Neural progenitor cell (in vitro differentiated cells): ENCODE measurements at regions not wholly inside any gene's neighbourhood (a gene's known extent, or its start where the extent isn't known, plus 50 kb on each side); places are given as distances from the start of the nearest gene placed in this dataset.

ENCODE experiments used
- DNase-seq: peaks from one replicate; pipeline ENCODE4 v3.0.0-alpha.2; 2016; ENCODE audit warnings: low spot score
- H2AFZ ChIP-seq: fragments of 200-600 bp; sonication (generic); replicated peaks from 2 replicates; pipeline ENCODE4 v1.6.1; 2016; ENCODE audit warnings: antibody characterized with exemption
- H3F3A ChIP-seq: fragments of 200-600 bp; sonication (generic); 2 replicates; pipeline ENCODE4 v1.6.1; 2016; ENCODE audit warnings: antibody characterized with exemption, low read depth
- H3K27ac ChIP-seq: fragments of 200-600 bp; sonication (generic); 2 replicates; pipeline ENCODE4 v1.5.1; 2016; ENCODE audit warnings: mild to moderate bottlenecking
- H3K27me3 ChIP-seq: fragments of 200-600 bp; sonication (generic); 2 replicates; pipeline ENCODE4 v1.6.1; 2016; ENCODE audit warnings: mild to moderate bottlenecking, moderate library complexity
- H3K36me3 ChIP-seq: fragments of 200-600 bp; sonication (generic); 2 replicates; pipeline ENCODE4 v1.5.1; 2016
- H3K4me1 ChIP-seq: fragments of 200-600 bp; sonication (generic); 2 replicates; pipeline ENCODE4 v1.6.1; 2016; ENCODE audit warnings: mixed run types
- H3K4me2 ChIP-seq: fragments of 200-600 bp; sonication (generic); 2 replicates; pipeline ENCODE4 v1.6.1; 2016
- H3K4me3 ChIP-seq: fragments of 200-600 bp; sonication (generic); 2 replicates; pipeline ENCODE4 v1.5.1; 2016
- H3K79me2 ChIP-seq: fragments of 200-600 bp; sonication (generic); 2 replicates; pipeline ENCODE4 v1.6.1; 2016; ENCODE audit warnings: low read depth
- H3K9ac ChIP-seq: fragments of 200-600 bp; sonication (generic); 2 replicates; pipeline ENCODE4 v1.6.1; 2016
- H3K9me3 ChIP-seq: fragments of 200-600 bp; sonication (generic); 2 replicates; pipeline ENCODE4 v1.5.1; 2016; ENCODE audit warnings: low read depth
- H4K20me1 ChIP-seq: fragments of 200-600 bp; sonication (generic); 2 replicates; pipeline ENCODE4 v1.6.1; 2016; ENCODE audit warnings: low read depth
- H3K27ac Mint-ChIP-seq: 3 replicates; pipeline ENCODE4 v1.8.0; 2021; ENCODE audit warnings: mixed read lengths
- H3K27me3 Mint-ChIP-seq: 2 replicates; pipeline ENCODE4 v1.8.0; 2022; ENCODE audit warnings: low read depth, mild to moderate bottlenecking, inconsistent platforms, moderate library complexity, mixed read lengths; ENCODE audit not compliant: insufficient read depth
- H3K36me3 Mint-ChIP-seq: 3 replicates; pipeline ENCODE4 v1.8.0; 2021; ENCODE audit warnings: mixed read lengths
- H3K4me1 Mint-ChIP-seq: 3 replicates; pipeline ENCODE4 v1.8.0; 2021; ENCODE audit warnings: mixed read lengths
- H3K4me3 Mint-ChIP-seq: 3 replicates; pipeline ENCODE4 v1.8.0; 2021; ENCODE audit warnings: mild to moderate bottlenecking, moderate library complexity, mixed read lengths
- H3K9me3 Mint-ChIP-seq: 3 replicates; pipeline ENCODE4 v1.8.0; 2020; ENCODE audit warnings: mixed read lengths
- EZH2 ChIP-seq: fragments of 200-600 bp; sonication (generic); IDR thresholded peaks from 2 replicates; pipeline ENCODE4 v1.6.1; 2017; ENCODE audit warnings: antibody characterized with exemption, mild to moderate bottlenecking, moderate library complexity
- EZH2phosphoT487 ChIP-seq: fragments of 200-600 bp; sonication (generic); IDR thresholded peaks from 2 replicates; pipeline ENCODE4 v1.6.1; 2017; ENCODE audit warnings: antibody characterized with exemption
- TF ChIP-seq, protein P1 (sequence below): fragments of 200-600 bp; sonication (generic); IDR thresholded peaks from 2 replicates; pipeline ENCODE4 v1.5.1; 2017; ENCODE audit warnings: antibody characterized with exemption, mild to moderate bottlenecking

DNA sequence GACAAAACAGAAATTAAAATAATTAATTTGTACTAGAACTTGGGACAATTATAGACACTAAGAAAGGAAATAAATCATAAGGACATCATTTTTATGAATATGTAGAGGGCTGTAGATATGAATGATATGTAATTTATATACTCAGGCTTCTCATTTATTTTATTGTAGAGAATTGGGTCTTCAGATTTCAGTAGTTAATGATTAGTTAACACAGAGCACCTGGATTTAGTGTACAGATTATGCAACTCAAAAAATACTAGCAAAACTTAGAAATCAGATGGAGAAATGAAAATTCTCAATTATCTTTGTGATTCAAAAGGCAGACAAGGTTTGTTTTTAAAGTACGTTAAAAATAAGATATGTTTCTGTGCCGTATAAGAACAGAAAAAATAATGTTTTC is 1311.7 kb upstream of the SLC39A10 start:
- no peaks in the 10 kb centered on the region for H3K27me3 Mint-ChIP-seq
- peak overlapping the region; percentile 63 for H3K27ac Mint-ChIP-seq
- Histone ChIP-seq H3K4me1 (peaks cover 9% of the 10 kb centered on the region), H3F3A (no peaks in the 10 kb centered on the region), H3K9me3 (no peaks in the 10 kb centered on the region), H2AFZ (no peak overlapping the region), H3K27ac (no peak overlapping the region), H3K36me3 (no peaks in the 10 kb centered on the region), H3K4me2 (no peak overlapping the region), H3K4me3 (no peak overlapping the region), H3K27me3 (no peaks in the 10 kb centered on the region), H4K20me1 (no peaks in the 10 kb centered on the region), H3K9ac (no peak overlapping the region), H3K79me2 (no peaks in the 10 kb centered on the region)
- no peak overlapping the region for H3K4me3 Mint-ChIP-seq
- no peaks in the 10 kb centered on the region for H3K36me3 Mint-ChIP-seq
- DNase-seq = no peak
- H3K4me1 Mint-ChIP-seq = peaks cover 25% of the 10 kb centered on the region
- H3K9me3 Mint-ChIP-seq = no peaks in the 10 kb centered on the region
- no peak for TF ChIP-seq EZH2phosphoT487
- TF ChIP-seq, protein P1, sequence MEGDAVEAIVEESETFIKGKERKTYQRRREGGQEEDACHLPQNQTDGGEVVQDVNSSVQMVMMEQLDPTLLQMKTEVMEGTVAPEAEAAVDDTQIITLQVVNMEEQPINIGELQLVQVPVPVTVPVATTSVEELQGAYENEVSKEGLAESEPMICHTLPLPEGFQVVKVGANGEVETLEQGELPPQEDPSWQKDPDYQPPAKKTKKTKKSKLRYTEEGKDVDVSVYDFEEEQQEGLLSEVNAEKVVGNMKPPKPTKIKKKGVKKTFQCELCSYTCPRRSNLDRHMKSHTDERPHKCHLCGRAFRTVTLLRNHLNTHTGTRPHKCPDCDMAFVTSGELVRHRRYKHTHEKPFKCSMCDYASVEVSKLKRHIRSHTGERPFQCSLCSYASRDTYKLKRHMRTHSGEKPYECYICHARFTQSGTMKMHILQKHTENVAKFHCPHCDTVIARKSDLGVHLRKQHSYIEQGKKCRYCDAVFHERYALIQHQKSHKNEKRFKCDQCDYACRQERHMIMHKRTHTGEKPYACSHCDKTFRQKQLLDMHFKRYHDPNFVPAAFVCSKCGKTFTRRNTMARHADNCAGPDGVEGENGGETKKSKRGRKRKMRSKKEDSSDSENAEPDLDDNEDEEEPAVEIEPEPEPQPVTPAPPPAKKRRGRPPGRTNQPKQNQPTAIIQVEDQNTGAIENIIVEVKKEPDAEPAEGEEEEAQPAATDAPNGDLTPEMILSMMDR = no peak
- TF ChIP-seq EZH2 = no peak

DNA sequence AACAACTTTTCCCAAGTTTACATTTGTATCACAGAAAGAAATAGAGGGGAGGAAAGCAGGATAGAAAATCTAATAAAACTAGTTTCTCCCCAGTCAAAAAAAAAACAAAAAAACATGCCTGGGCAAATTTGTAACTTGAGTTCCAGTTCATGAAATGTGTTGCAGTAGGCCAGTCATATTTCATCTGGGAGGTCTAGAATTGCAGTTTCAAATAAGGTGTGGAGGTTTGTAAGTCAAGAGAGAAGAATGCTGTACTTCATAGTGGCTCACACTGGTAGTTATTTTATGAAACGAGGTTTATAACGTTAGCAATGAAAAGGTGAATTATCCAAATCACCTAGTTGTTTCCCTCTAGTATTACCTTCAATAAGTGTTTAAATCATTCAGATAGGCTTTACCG is 1313.9 kb upstream of the SLC39A10 start:
- Histone ChIP-seq H3K27ac (no peak overlapping the region), H3K4me1 (peaks cover 9% of the 10 kb centered on the region), H3K9me3 (no peaks in the 10 kb centered on the region), H3K4me3 (no peak overlapping the region), H3K4me2 (no peak overlapping the region), H3K36me3 (no peaks in the 10 kb centered on the region), H3K27me3 (no peaks in the 10 kb centered on the region), H3F3A (no peaks in the 10 kb centered on the region), H3K79me2 (no peaks in the 10 kb centered on the region), H3K9ac (no peak overlapping the region), H2AFZ (no peak overlapping the region), H4K20me1 (no peaks in the 10 kb centered on the region)
- Mint-ChIP-seq H3K27ac (no peak overlapping the region), H3K36me3 (no peaks in the 10 kb centered on the region), H3K9me3 (no peaks in the 10 kb centered on the region), H3K27me3 (no peaks in the 10 kb centered on the region), H3K4me3 (no peak overlapping the region), H3K4me1 (peaks cover 25% of the 10 kb centered on the region)
- TF ChIP-seq EZH2phosphoT487 (no peak), EZH2 (no peak)
- TF ChIP-seq, protein P1 = no peak
- DNase-seq = no peak

DNA sequence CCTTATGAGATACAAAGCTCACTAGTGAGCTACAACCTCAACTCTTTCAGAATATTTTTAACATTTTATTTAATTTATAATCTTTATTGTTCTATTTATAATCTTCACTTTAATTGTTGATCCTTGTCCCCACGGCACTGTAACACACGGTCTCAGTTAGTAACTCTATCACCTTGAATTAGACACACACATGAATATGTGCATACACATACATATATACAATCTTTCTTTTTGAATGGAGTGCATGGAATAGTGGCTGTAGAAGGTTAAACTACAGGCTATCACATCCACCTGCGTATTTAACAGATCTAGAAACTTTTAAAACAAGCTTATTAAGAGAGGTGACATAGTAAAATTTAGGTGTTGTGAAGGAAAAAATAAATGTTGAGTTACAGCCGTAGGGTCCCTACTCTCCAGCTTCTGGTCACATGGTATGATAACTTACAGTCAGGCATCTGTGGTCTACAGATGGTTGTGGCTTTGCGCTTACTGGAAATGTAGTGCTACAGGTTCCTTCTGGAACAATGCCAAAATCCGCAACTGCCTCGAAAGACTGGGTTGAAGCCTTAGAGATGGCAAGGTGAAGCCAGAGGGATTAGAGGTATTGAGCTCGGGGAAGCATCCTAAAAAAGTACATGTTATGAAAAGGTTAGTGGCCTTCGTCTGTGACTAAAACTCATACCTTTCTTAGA is 1324.1 kb upstream of the SLC39A10 start:
- Histone ChIP-seq H3K27me3 (no peaks in the 10 kb centered on the region), H3K9me3 (no peaks in the 10 kb centered on the region), H3K79me2 (no peaks in the 10 kb centered on the region), H3K4me1 (no peaks in the 10 kb centered on the region), H3K27ac (no peak overlapping the region), H2AFZ (no peak overlapping the region), H3K9ac (no peak overlapping the region), H3K4me2 (no peak overlapping the region), H3K36me3 (no peaks in the 10 kb centered on the region), H3F3A (no peaks in the 10 kb centered on the region), H3K4me3 (no peak overlapping the region), H4K20me1 (no peaks in the 10 kb centered on the region)
- TF ChIP-seq EZH2 = no peak
- TF ChIP-seq, protein P1 = no peak
- no peak for TF ChIP-seq EZH2phosphoT487
- Mint-ChIP-seq H3K27ac (no peak overlapping the region), H3K4me3 (no peak overlapping the region), H3K4me1 (no peaks in the 10 kb centered on the region), H3K36me3 (no peaks in the 10 kb centered on the region), H3K9me3 (no peaks in the 10 kb centered on the region), H3K27me3 (no peaks in the 10 kb centered on the region)
- no peak for DNase-seq
